Ascending aorta (tissue), 2 donors: ENCODE measurements at regions not wholly inside any gene's neighbourhood (a gene's known extent, or its start where the extent isn't known, plus 50 kb on each side); places are given as distances from the start of the nearest gene placed in this dataset.
A peak's percentile ranks its signal among the peaks of the same experiment; 100 is the strongest.

ENCODE experiments used
- DNase-seq, 2 donors: peaks; one replicate each; pipeline ENCODE4 v3.0.0-alpha.2; 2019; ENCODE audit warnings: low spot score in 2 of 2
- H3K27ac ChIP-seq, 2 donors: fragments of 200-600 bp; sonication (generic); one replicate each; pipeline ENCODE4 v1.5.1; 2016 to 2017; ENCODE audit warnings: mild to moderate bottlenecking in 1 of 2
- H3K27me3 ChIP-seq: fragments of 200-600 bp; sonication (generic); one replicate; pipeline ENCODE4 v1.5.1; 2017
- H3K36me3 ChIP-seq, 2 donors: fragments of 200-600 bp; sonication (generic); one replicate each; pipeline ENCODE4 v1.5.1; 2016
- H3K4me1 ChIP-seq, 2 donors: fragments of 200-600 bp; sonication (generic); one replicate each; pipeline ENCODE4 v1.5.1; 2016 to 2017; ENCODE audit warnings: mild to moderate bottlenecking in 1 of 2
- H3K4me3 ChIP-seq, 2 donors: fragments of 200-600 bp; sonication (generic); one replicate each; pipeline ENCODE4 v1.5.1; 2016 to 2017; ENCODE audit warnings: mild to moderate bottlenecking in 1 of 2
- H3K9me3 ChIP-seq, 2 donors: fragments of 200-600 bp; sonication (generic); one replicate each; pipeline ENCODE4 v1.5.1; 2016
- intact Hi-C: fragments of 100-400 bp; cut with DNase I; formaldehyde crosslinking; loops from one replicate; pipeline ENCODE4 v1.15.1; 2023
- TF ChIP-seq, protein P1 (sequence below), 3 experiments: fragments of 200-600 bp in 2 of 3; fragments of 450-650 bp in 1 of 3; sonication (generic) in 2 of 3; IDR thresholded peaks; one replicate each; pipeline ENCODE4 v1.5.1; 2016 to 2019; ENCODE audit warnings: antibody characterized with exemption in 3 of 3, mild to moderate bottlenecking in 1 of 3, moderate library complexity in 1 of 3

DNA sequence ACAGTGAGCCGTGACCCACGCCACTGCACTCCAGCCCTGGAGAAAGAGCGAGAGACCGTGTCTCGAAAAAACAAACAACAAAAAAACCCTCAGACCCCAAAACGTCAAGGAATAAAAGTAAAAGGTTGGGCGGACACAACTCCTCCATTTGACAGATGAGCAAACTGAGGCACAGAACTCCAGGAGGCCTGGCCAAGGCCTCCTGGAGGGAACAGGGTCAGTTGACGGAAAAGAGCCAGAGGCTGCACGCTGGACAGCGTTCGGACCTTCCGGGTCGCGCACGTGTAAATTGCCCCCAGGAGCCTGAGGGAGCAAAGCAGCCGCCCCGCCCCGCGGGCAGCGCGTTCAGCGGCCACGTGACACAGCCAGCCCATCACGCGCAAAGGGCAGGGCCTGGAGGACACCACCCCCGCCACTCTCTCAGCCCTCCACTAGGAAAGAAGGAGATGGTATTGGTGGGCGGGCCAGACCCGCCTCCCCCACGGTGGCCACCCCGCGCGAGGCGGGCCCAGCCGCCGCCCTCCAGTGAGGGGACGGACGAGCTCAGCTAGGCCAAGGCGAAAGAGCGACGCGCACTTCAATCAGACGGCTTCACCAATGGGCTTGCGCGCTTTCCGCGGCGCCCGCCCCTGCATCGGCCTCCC, 81.5 kb downstream of the PTPDC1 start:
- H3K4me3 ChIP-seq = peak overlapping the region; percentile 87 to 99
- no peaks in the 10 kb centered on the region for H3K27me3 ChIP-seq
- peak overlapping the region; percentile 100 for H3K27ac ChIP-seq
- DNase-seq = peak; percentile 94 to 99
- no peaks in the 10 kb centered on the region for H3K36me3 ChIP-seq
- intact Hi-C loops = loop anchor here (1.0 to 10.0 kb wide), 8 partner anchors 25 to 589 kb away; partner anchors contain the start of gene PHF2
- peaks cover 0 to 24% of the 10 kb centered on the region in 2 donors for H3K4me1 ChIP-seq
- no peaks in the 10 kb centered on the region for H3K9me3 ChIP-seq
- TF ChIP-seq, protein P1, sequence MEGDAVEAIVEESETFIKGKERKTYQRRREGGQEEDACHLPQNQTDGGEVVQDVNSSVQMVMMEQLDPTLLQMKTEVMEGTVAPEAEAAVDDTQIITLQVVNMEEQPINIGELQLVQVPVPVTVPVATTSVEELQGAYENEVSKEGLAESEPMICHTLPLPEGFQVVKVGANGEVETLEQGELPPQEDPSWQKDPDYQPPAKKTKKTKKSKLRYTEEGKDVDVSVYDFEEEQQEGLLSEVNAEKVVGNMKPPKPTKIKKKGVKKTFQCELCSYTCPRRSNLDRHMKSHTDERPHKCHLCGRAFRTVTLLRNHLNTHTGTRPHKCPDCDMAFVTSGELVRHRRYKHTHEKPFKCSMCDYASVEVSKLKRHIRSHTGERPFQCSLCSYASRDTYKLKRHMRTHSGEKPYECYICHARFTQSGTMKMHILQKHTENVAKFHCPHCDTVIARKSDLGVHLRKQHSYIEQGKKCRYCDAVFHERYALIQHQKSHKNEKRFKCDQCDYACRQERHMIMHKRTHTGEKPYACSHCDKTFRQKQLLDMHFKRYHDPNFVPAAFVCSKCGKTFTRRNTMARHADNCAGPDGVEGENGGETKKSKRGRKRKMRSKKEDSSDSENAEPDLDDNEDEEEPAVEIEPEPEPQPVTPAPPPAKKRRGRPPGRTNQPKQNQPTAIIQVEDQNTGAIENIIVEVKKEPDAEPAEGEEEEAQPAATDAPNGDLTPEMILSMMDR (IDR thresholded peaks at IDR 0.05) = no peak

DNA sequence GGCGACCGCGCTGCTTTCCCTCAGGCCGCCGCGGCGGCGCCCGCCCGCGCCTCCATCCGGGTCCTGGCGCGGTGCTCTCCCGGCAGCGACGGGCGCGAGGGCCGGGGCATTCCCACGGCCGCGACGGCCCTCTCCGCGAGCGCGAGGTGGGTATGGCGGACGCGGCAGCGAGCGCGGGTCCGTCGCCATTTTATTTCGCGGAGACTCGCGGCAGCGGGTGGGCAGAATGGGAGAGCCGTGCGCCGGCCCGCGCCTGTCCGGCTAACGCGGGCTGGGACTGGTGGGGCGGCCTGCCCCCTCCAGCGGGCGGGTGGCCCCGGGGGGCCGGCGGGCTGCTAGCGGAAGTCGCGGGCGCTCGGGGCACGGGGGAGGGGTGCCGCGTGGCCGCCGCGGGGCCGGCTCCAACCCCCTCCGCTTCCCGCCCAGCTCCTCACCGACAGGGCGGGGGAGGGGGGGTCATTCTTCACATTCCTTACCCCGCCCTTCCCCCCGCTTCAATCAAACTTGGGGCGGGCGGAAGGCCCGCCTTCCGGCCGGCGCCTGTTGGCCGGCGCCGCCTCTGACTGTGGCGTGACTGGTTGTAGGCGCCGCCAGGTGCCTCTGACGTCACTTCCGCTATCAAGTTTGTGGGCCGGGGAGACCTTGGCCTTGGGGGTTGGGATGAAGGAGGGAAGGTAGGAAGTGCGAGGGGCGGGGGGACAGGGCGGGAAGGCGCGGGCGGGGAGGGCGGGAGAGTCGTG, 82.1 kb downstream of the PTPDC1 start:
- Histone ChIP-seq H3K27me3 (no peaks in the 10 kb centered on the region), H3K9me3 (no peaks in the 10 kb centered on the region), H3K4me3 (peak overlapping the region; percentile 87 to 99), H3K4me1 (peaks cover 0 to 31% of the 10 kb centered on the region in 2 donors), H3K36me3 (peaks cover under 1 to 2% of the 10 kb centered on the region in 2 donors), H3K27ac (peak overlapping the region; percentile 100)
- DNase-seq = peak; percentile 94 to 99
- intact Hi-C loops = loop anchor here (1.0 to 10.0 kb wide), 8 partner anchors 26 to 590 kb away; partner anchors contain the start of gene PHF2
- TF ChIP-seq, protein P1 (IDR thresholded peaks at IDR 0.05) = peak in 1 of 3 experiments; percentile 47

DNA sequence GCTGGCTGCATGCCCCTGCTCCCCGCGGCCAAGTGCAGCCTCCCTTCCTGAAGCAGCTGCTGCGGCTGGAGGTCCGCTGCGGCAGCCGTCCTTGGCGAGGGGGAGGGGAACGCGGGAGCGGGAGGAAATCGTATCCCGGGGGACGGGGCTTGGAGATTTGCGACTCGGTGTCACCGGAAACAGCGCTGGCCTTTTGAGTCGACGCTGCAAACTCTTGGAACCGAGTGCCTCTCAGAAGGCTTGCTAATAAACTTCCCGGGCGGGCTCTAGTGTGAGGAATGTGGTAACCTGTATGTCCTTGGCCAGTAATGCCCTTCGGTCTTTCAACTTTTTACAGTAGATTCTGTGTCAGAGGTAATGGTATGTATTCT, 82.7 kb downstream of the PTPDC1 start:
- intact Hi-C loops = loop anchor here (1.0 to 10.0 kb wide), 8 partner anchors 27 to 590 kb away; partner anchors contain the start of gene PHF2
- TF ChIP-seq, protein P1 (IDR thresholded peaks at IDR 0.05) = peak in 1 of 3 experiments; percentile 12
- Histone ChIP-seq H3K27me3 (no peaks in the 10 kb centered on the region), H3K27ac (peak overlapping the region; percentile 100), H3K9me3 (no peaks in the 10 kb centered on the region), H3K4me1 (peaks cover 0 to 36% of the 10 kb centered on the region in 2 donors), H3K4me3 (peak overlapping the region; percentile 87 to 99), H3K36me3 (peaks cover 3 to 5% of the 10 kb centered on the region in 2 donors)
- no peak for DNase-seq

DNA sequence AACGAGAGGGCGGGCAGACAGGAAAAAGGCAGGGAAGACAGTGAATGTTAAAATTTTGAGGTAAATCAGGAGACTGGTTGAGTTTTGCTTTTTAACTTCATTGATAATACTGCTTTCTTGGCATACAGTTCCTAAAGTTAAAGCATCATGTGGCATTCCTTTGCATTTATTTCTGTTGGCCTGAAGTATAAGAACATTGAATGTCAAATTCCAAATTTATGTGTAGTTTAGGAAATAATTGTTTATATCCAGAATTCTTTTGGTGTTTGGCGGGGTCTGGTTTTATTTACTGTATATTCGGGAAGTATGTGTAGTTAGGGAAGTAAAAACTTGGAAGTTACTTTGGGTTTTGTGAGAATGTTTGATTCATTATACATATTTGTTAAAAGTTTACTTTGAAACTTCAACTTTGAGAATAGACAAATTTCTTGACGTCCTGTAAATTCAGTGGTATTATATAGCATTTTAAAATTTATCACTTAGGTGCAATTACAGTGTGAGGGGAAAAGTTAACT, 83.2 kb downstream of the PTPDC1 start:
- intact Hi-C loops = loop anchor here (2.0 to 10.0 kb wide), 5 partner anchors 45 to 591 kb away; partner anchors contain the start of gene PHF2
- TF ChIP-seq, protein P1 (IDR thresholded peaks at IDR 0.05) = no peak
- H3K4me1 ChIP-seq = peaks cover 0 to 39% of the 10 kb centered on the region in 2 donors
- H3K9me3 ChIP-seq = no peaks in the 10 kb centered on the region
- H3K27ac ChIP-seq = peak overlapping the region; percentile 100
- DNase-seq = no peak
- H3K4me3 ChIP-seq = peak overlapping the region; percentile 87 to 99
- H3K27me3 ChIP-seq = no peaks in the 10 kb centered on the region
- peaks cover 3 to 5% of the 10 kb centered on the region in 2 donors for H3K36me3 ChIP-seq

DNA sequence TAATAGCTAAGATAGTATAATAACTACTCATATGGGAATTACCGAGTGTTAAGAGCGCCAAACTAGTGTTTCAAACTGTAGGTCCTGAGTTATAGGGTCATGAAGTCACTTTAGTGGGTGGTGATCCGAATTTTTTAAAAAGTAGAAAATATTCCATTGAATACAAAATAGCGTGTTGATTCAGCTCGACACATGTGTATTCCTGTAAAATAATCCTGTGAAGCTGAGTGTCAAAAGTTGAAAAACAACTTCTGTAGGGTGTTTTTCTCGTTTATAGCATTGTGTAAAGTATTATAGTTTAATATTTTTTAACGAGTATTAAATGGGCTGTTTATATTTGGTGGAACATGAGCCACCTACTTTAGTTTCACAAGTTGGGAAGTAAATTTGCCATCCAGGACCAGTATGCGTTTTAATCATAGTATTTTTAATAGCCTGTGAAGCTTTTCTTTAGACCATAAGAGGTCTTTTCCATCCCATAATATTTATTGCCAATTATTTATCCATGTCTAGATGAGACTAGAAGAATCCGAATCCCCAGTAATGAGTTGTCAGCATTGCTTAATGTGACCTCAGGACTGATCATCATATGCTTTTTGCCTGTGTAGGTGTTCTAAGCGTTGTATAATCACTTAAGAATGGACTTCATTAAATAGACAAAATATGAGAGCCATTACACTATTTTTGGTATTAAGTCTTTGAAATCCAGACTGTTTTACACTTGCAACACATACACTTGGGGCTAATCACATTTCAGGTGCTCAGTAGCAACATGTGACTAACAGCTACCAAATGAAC, 84.1 kb downstream of the PTPDC1 start:
- Histone ChIP-seq H3K36me3 (peaks cover 4 to 5% of the 10 kb centered on the region in 2 donors), H3K4me1 (peaks cover 1 to 49% of the 10 kb centered on the region in 2 donors), H3K9me3 (no peaks in the 10 kb centered on the region), H3K27me3 (no peaks in the 10 kb centered on the region), H3K27ac (peak overlapping the region; percentile 100), H3K4me3 (peak overlapping the region; percentile 87 to 99)
- TF ChIP-seq, protein P1 (IDR thresholded peaks at IDR 0.05) = no peak
- no peak for DNase-seq
- intact Hi-C loops = loop anchor here (5.0 to 10.0 kb wide), 2 partner anchors 44 to 206 kb away; a partner anchor contains a TSS
